GM21737 (cell line): ENCODE measurements at regions not wholly inside any gene's neighbourhood (a gene's known extent, or its start where the extent isn't known, plus 50 kb on each side); places are given as distances from the start of the nearest gene placed in this dataset.

Experiments used
- ATAC-seq: cut with Tn5 transposase; IDR thresholded peaks from one replicate; pipeline ENCODE4 v1.9.1; 2021; ENCODE audit warnings: mild to moderate bottlenecking, moderate library complexity; ENCODE audit not compliant: unreplicated experiment

- no peak for ATAC-seq
Observed at GRCh38 chr7:84821671-84822534, 365.0 kb downstream of the SEMA3D start.

GRCh38 chr7:84820481-84820880 is 366.4 kb downstream of the SEMA3D start:
- ATAC-seq = no peak

- no peak for ATAC-seq
Observed at GRCh38 chr7:84817016-84817415, 369.8 kb downstream of the SEMA3D start.

GRCh38 chr7:84813376-84813775 is 373.5 kb downstream of the SEMA3D start:
- no peak for ATAC-seq

GRCh38 chr7:84812021-84812420 is 374.8 kb downstream of the SEMA3D start:
- ATAC-seq = no peak

- ATAC-seq = no peak
Observed at GRCh38 chr7:84811362-84811761, 375.5 kb downstream of the SEMA3D start.

- ATAC-seq = no peak
Observed at GRCh38 chr7:84809877-84810276, 377.0 kb downstream of the SEMA3D start.

- ATAC-seq = no peak
Observed at GRCh38 chr7:84803979-84804378, 382.9 kb downstream of the SEMA3D start.

- ATAC-seq = no peak
Observed at GRCh38 chr7:84801396-84801795, 385.5 kb downstream of the SEMA3D start.

GRCh38 chr7:84800846-84801245 is 386.0 kb downstream of the SEMA3D start:
- ATAC-seq = no peak

- ATAC-seq = no peak
Observed at GRCh38 chr7:84799106-84799505, 387.8 kb downstream of the SEMA3D start.

- ATAC-seq = peak; percentile 64
Observed at GRCh38 chr7:84792231-84792893, 394.5 kb downstream of the SEMA3D start.

- no peak for ATAC-seq
Observed at GRCh38 chr7:84790882-84791281, 396.0 kb downstream of the SEMA3D start.

GRCh38 chr7:84786073-84786472 is 400.8 kb downstream of the SEMA3D start:
- ATAC-seq = no peak

GRCh38 chr7:84784450-84784849 is 402.4 kb downstream of the SEMA3D start:
- ATAC-seq = no peak

GRCh38 chr7:84783141-84783778 is 403.6 kb downstream of the SEMA3D start:
- ATAC-seq = no peak

- ATAC-seq = no peak
Observed at GRCh38 chr7:84781838-84782237, 405.0 kb downstream of the SEMA3D start.

- ATAC-seq = no peak
Observed at GRCh38 chr7:84780158-84781124, 406.4 kb downstream of the SEMA3D start.

GRCh38 chr7:84757761-84758160 is 429.1 kb downstream of the SEMA3D start:
- ATAC-seq = no peak

GRCh38 chr7:84746353-84746752 is 440.5 kb downstream of the SEMA3D start:
- no peak for ATAC-seq

- ATAC-seq = no peak
Observed at GRCh38 chr7:84744385-84744784, 442.5 kb downstream of the SEMA3D start.
